A673 (cell line): ENCODE measurements at regions not wholly inside any gene's neighbourhood (a gene's known extent, or its start where the extent isn't known, plus 50 kb on each side); places are given as distances from the start of the nearest gene placed in this dataset.
"Not testable (repeated sequence)": the region's sequence is repeated elsewhere in the genome, so short reads cannot be mapped to it uniquely, and the experiment has no call there.

ENCODE experiments used
- BruUV-seq: library from RNA; stranded (reverse); fragments of 400-500 nt; replicated peaks from 2 replicates; lab custom pipeline; 2021; lab: Mats Ljungman, UMichigan
- CTCF ChIA-PET: fragments of 300-600 bp; sonication (Branson Sonifier 250); formaldehyde crosslinking; loops from one replicate; lab custom pipeline; 2022; ENCODE audit warnings: antibody characterized with exemption; lab: Charles Lee
- POLR2A ChIA-PET: fragments of 300-600 bp; sonication (Branson Sonifier 250); formaldehyde crosslinking; loops from one replicate; lab custom pipeline; 2022; ENCODE audit warnings: antibody characterized with exemption; ENCODE audit not compliant: low non-redundant PET; lab: Charles Lee
- DNase-seq: peaks from one replicate; pipeline ENCODE4 v3.0.0-alpha.2; 2015; ENCODE audit warnings: low spot score
- H3K27ac ChIP-seq: fragments of 200-600 bp; sonication (generic); 2 replicates; pipeline ENCODE4 v1.5.1; 2016; ENCODE audit warnings: mixed run types, low read depth, mild to moderate bottlenecking, mixed read lengths, antibody characterized with exemption, low read length; ENCODE audit not compliant: poor library complexity, severe bottlenecking
- H3K27me3 ChIP-seq: fragments of 200-600 bp; sonication (generic); replicated peaks from 2 replicates; pipeline ENCODE4 v1.6.1; 2017; ENCODE audit warnings: mixed run types, low read depth, mild to moderate bottlenecking, mixed read lengths, antibody characterized with exemption, low read length; ENCODE audit not compliant: insufficient read depth, poor library complexity
- H3K36me3 ChIP-seq: fragments of 200-600 bp; sonication (generic); 2 replicates; pipeline ENCODE4 v1.6.1; 2016; ENCODE audit warnings: mixed run types, mild to moderate bottlenecking, mixed read lengths, antibody characterized with exemption, low read length; ENCODE audit not compliant: insufficient read depth, poor library complexity, severe bottlenecking
- H3K4me1 ChIP-seq: fragments of 200-600 bp; sonication (generic); 2 replicates; pipeline ENCODE4 v1.6.1; 2017; ENCODE audit warnings: mixed run types, mild to moderate bottlenecking, mixed read lengths, antibody characterized with exemption, low read length; ENCODE audit not compliant: insufficient read depth, poor library complexity, severe bottlenecking
- H3K4me3 ChIP-seq: fragments of 200-600 bp; sonication (generic); 2 replicates; pipeline ENCODE4 v1.5.1; 2016; ENCODE audit warnings: low read depth, mixed run types, mild to moderate bottlenecking, mixed read lengths, low read length; ENCODE audit not compliant: poor library complexity, severe bottlenecking
- H3K9me3 ChIP-seq: fragments of 200-600 bp; sonication (generic); 2 replicates; pipeline ENCODE4 v1.6.1; 2016; ENCODE audit warnings: mixed run types, low read depth, mild to moderate bottlenecking, mixed read lengths, antibody characterized with exemption, low read length; ENCODE audit not compliant: poor library complexity, severe bottlenecking
- EZH2 ChIP-seq: fragments of 200-600 bp; sonication (generic); IDR thresholded peaks from 2 replicates; pipeline ENCODE4 v1.6.1; 2017; ENCODE audit warnings: borderline replicate concordance, low read depth, mild to moderate bottlenecking, mixed read lengths, antibody characterized with exemption, low read length; ENCODE audit not compliant: poor library complexity, severe bottlenecking
- intact Hi-C: fragments of 100-400 bp; cut with micrococcal nuclease; formaldehyde crosslinking; loops from one replicate; pipeline ENCODE4 v1.10.0; 2022; ENCODE audit not compliant: unreplicated experiment
- TF ChIP-seq, protein P1 (sequence below): fragments of 300-800, 200-600 bp; sonication (generic); conservative IDR thresholded peaks from 2 replicates; pipeline ENCODE4 v1.5.1; 2017; ENCODE audit warnings: low read depth, mild to moderate bottlenecking, antibody characterized with exemption, low read length, moderate library complexity, mixed read lengths

DNA sequence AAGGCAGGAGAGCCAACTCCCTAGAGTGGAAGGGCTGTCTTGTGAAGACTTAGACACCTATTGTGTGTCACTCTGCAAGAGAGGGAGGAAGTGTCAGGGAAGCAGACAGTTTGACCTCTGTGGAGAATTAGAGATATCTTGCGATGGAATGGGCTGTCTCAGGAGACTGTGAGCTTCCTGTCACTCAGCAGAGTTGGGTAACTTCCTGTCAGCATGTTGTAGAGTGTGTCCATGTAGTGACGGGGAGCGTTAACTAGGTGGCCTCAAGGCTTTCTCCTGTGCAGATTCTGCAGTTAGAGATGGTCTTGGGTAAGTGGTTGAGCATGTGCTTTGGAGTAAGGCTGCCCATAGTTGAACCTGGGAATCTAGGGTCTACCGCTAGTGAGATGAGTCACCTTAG is 136.5 kb downstream of the KIF4B start:
- Histone ChIP-seq H3K27ac (no peak overlapping the region), H3K9me3 (no peaks in the 10 kb centered on the region), H3K4me3 (no peak overlapping the region), H3K36me3 (no peaks in the 10 kb centered on the region), H3K4me1 (peaks cover 6% of the 10 kb centered on the region), H3K27me3 (no peaks in the 10 kb centered on the region)
- DNase-seq, result peak; percentile 53
- TF ChIP-seq EZH2, result no peak
- TF ChIP-seq, protein P1, sequence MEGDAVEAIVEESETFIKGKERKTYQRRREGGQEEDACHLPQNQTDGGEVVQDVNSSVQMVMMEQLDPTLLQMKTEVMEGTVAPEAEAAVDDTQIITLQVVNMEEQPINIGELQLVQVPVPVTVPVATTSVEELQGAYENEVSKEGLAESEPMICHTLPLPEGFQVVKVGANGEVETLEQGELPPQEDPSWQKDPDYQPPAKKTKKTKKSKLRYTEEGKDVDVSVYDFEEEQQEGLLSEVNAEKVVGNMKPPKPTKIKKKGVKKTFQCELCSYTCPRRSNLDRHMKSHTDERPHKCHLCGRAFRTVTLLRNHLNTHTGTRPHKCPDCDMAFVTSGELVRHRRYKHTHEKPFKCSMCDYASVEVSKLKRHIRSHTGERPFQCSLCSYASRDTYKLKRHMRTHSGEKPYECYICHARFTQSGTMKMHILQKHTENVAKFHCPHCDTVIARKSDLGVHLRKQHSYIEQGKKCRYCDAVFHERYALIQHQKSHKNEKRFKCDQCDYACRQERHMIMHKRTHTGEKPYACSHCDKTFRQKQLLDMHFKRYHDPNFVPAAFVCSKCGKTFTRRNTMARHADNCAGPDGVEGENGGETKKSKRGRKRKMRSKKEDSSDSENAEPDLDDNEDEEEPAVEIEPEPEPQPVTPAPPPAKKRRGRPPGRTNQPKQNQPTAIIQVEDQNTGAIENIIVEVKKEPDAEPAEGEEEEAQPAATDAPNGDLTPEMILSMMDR, result no peak
- POLR2A ChIA-PET, result no interaction called here
- CTCF ChIA-PET, result no interaction called here
- intact Hi-C loops, result no loop called here
- no TSS peak for BruUV-seq

DNA sequence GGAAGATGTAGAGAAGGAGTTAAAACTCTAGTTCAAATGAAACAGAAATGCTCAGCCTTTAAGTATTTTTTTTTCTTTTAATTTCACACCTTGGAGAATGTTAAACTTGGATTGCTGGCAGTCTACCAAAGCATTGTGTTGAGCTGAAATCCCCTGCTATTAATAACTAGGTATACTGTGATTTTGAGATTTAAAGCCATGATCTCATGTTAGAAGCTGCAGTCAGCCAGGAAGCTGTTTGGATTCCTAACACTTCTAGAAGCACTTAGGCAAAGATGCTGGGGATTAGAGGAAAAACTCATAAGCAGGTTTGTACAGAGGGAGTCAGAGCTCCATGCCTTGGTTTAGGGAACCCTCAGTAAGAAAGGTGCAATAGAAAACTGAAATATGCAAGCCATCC is 141.4 kb downstream of the KIF4B start:
- no TSS peak for BruUV-seq
- Histone ChIP-seq H3K4me3 (no peak overlapping the region), H3K27ac (no peak overlapping the region), H3K9me3 (no peaks in the 10 kb centered on the region), H3K27me3 (no peaks in the 10 kb centered on the region), H3K4me1 (peaks cover 3% of the 10 kb centered on the region), H3K36me3 (no peaks in the 10 kb centered on the region)
- DNase-seq, result no peak
- ChIA-PET CTCF (no interaction called here), POLR2A (no interaction called here)
- TF ChIP-seq, protein P1, result no peak
- no peak for TF ChIP-seq EZH2
- intact Hi-C loops, result no loop called here

DNA sequence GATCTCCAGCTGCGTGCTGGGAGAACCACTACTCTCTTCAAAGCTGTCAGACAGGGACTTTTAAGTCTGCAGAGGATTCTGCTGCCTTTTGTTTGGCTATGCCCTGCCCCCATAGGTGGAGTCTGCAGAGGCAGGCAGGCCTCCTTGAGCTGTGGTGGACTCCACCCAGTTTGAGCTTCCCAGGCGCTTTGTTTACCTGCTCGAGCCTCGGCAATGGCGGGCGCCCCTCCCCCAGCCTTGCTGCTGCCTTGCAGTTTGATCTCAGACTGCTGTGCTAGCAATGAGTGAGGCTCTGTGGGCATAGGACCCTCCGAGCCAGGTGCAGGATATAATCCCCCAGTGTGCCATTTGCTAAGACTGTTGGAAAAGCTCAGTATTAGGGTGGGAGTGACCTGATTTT is 149.5 kb downstream of the KIF4B start:
- H3K4me1 ChIP-seq, H3K27ac ChIP-seq, H3K9me3 ChIP-seq, intact Hi-C loops, H3K4me3 ChIP-seq, DNase-seq, POLR2A ChIA-PET, H3K27me3 ChIP-seq, CTCF ChIA-PET, H3K36me3 ChIP-seq, BruUV-seq: not testable (repeated sequence)

DNA sequence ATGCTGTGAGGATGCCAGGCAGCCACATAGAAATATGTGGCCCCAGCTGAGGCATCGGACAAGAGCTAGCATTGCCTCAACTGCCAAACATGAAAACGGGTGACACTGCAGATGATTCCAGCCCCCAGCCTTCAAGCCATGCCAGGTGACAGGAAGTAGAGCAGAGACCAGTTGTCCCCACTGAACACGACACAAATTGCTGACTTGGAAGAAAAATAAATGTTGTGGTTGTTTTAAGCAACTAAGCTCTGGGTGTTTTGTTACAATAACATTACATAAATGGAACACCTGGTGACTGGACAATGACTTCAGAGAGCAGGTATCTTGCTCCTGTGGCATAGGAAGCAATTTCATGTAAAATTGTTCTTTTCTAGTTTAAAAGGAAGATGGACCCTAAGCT is 154.2 kb downstream of the KIF4B start:
- Histone ChIP-seq H3K4me3 (no peak overlapping the region), H3K27me3 (no peaks in the 10 kb centered on the region), H3K9me3 (no peaks in the 10 kb centered on the region), H3K36me3 (no peaks in the 10 kb centered on the region), H3K27ac (no peak overlapping the region), H3K4me1 (no peaks in the 10 kb centered on the region)
- DNase-seq, result no peak
- intact Hi-C loops, result no loop called here
- no TSS peak for BruUV-seq
- TF ChIP-seq EZH2, result no peak
- TF ChIP-seq, protein P1, result no peak
- ChIA-PET POLR2A (no interaction called here), CTCF (no interaction called here)
